Natural killer cell (primary cell): ENCODE measurements at regions not wholly inside any gene's neighbourhood (a gene's known extent, or its start where the extent isn't known, plus 50 kb on each side); places are given as distances from the start of the nearest gene placed in this dataset.

Source experiments
- ATAC-seq, 3 donors: fragments of 150-1000 bp in 2 of 3; fragments of 200-7000 bp in 1 of 3; cut with Tn5 transposase; 1 replicate in 1 of 3; 2 replicates in 2 of 3; pipeline ENCODE4 v1.10.0; 2021; ENCODE audit warnings: mild to moderate bottlenecking in 2 of 3, moderate library complexity in 2 of 3
- DNase-seq, 2 donors: peaks; one replicate each; pipeline versions ENCODE4 v3.0.0 to v3.0.0-alpha.2; 2013 to 2021; ENCODE audit warnings: mixed read lengths in 1 of 2
- H3K27ac ChIP-seq: one replicate; pipeline ENCODE4 v1.5.1; 2013; ENCODE audit warnings: mild to moderate bottlenecking, low read length
- H3K27me3 ChIP-seq: one replicate; pipeline ENCODE4 v1.6.1; 2013; ENCODE audit warnings: low read length; ENCODE audit not compliant: control insufficient read depth, insufficient read depth
- H3K36me3 ChIP-seq: one replicate; pipeline ENCODE4 v1.6.1; 2013; ENCODE audit warnings: low read length; ENCODE audit not compliant: control insufficient read depth, insufficient read depth
- H3K4me1 ChIP-seq: one replicate; pipeline ENCODE4 v1.6.1; 2013; ENCODE audit warnings: low read length; ENCODE audit not compliant: control insufficient read depth, insufficient read depth
- H3K4me3 ChIP-seq: one replicate; pipeline ENCODE4 v1.5.1; 2013; ENCODE audit warnings: low read length
- H3K9me3 ChIP-seq: one replicate; pipeline ENCODE4 v1.6.1; 2013; ENCODE audit warnings: low read length; ENCODE audit not compliant: control insufficient read depth, insufficient read depth
- H3K27ac Mint-ChIP-seq, 2 donors: one replicate each; pipeline ENCODE4 v1.8.0; 2022; ENCODE audit warnings: mild to moderate bottlenecking in 2 of 2, mixed read lengths in 2 of 2, moderate library complexity in 1 of 2
- H3K27me3 Mint-ChIP-seq, 2 donors: one replicate each; pipeline ENCODE4 v1.8.0; 2022; ENCODE audit warnings: low read depth in 2 of 2, mixed read lengths in 2 of 2
- H3K36me3 Mint-ChIP-seq: one replicate; pipeline ENCODE4 v1.8.0; 2022; ENCODE audit warnings: mixed read lengths
- H3K4me1 Mint-ChIP-seq, 2 donors: one replicate each; pipeline ENCODE4 v1.8.0; 2022; ENCODE audit warnings: mixed read lengths in 2 of 2
- H3K4me3 Mint-ChIP-seq: one replicate; pipeline ENCODE4 v1.8.0; 2022; ENCODE audit warnings: mild to moderate bottlenecking, moderate library complexity, mixed read lengths
- H3K9me3 Mint-ChIP-seq, 2 donors: one replicate each; pipeline ENCODE4 v1.8.0; 2022; ENCODE audit warnings: mixed read lengths in 2 of 2
- CTCF ChIP-seq: fragments of 200-600 bp; IDR thresholded peaks from one replicate; pipeline ENCODE4 v1.8.0; 2022; ENCODE audit warnings: antibody characterized with exemption
- WGBS: methylation state at CpG from one replicate; pipeline ENCODE4 v1.1.7; 2013; ENCODE audit warnings: missing lambda C conversion rate; ENCODE audit not compliant: insufficient coverage; 5-methylcytosine and 5-hydroxymethylcytosine counted together
- intact Hi-C: fragments of 100-400 bp; cut with micrococcal nuclease; formaldehyde crosslinking; loops from one replicate; pipeline ENCODE4 v1.14.2; 2022

GRCh38 chr6:71544028-71544427 lies 255.4 kb downstream of the OGFRL1 start:
- DNase-seq: no peak
- Histone ChIP-seq H3K27me3 (no peaks in the 10 kb centered on the region), H3K4me1 (no peaks in the 10 kb centered on the region), H3K4me3 (no peak overlapping the region), H3K36me3 (no peaks in the 10 kb centered on the region), H3K9me3 (no peaks in the 10 kb centered on the region), H3K27ac (no peak overlapping the region)
- no peak for TF ChIP-seq CTCF
- Mint-ChIP-seq H3K27me3 (no peaks in the 10 kb centered on the region), H3K27ac (no peak overlapping the region), H3K4me1 (no peaks in the 10 kb centered on the region), H3K4me3 (no peak overlapping the region), H3K9me3 (peaks cover 3 to 4% of the 10 kb centered on the region in 2 donors), H3K36me3 (no peaks in the 10 kb centered on the region)
- intact Hi-C loops: no loop called here
- ATAC-seq: no peak
- WGBS: 82% methylated on average over 2 of the region's 4 CpGs

GRCh38 chr6:71544906-71545305 lies 256.3 kb downstream of the OGFRL1 start:
- no peaks in the 10 kb centered on the region for H3K9me3 ChIP-seq
- no peaks in the 10 kb centered on the region for H3K36me3 Mint-ChIP-seq
- no peak overlapping the region for H3K4me3 Mint-ChIP-seq
- H3K36me3 ChIP-seq: no peaks in the 10 kb centered on the region
- ATAC-seq (no peak), DNase-seq (no peak)
- H3K4me3 ChIP-seq: no peak overlapping the region
- H3K9me3 Mint-ChIP-seq: peaks cover 3 to 4% of the 10 kb centered on the region in 2 donors
- TF ChIP-seq CTCF: no peak
- H3K4me1 ChIP-seq: no peaks in the 10 kb centered on the region
- no peak overlapping the region for H3K27ac Mint-ChIP-seq
- H3K27ac ChIP-seq: no peak overlapping the region
- no peaks in the 10 kb centered on the region for H3K27me3 Mint-ChIP-seq
- no peaks in the 10 kb centered on the region for H3K4me1 Mint-ChIP-seq
- intact Hi-C loops: no loop called here
- H3K27me3 ChIP-seq: no peaks in the 10 kb centered on the region

GRCh38 chr6:71545905-71546304 lies 257.3 kb downstream of the OGFRL1 start:
- Histone ChIP-seq H3K4me3 (no peak overlapping the region), H3K4me1 (no peaks in the 10 kb centered on the region), H3K27ac (no peak overlapping the region), H3K9me3 (no peaks in the 10 kb centered on the region), H3K36me3 (no peaks in the 10 kb centered on the region), H3K27me3 (no peaks in the 10 kb centered on the region)
- TF ChIP-seq CTCF: no peak
- no peak for DNase-seq
- Mint-ChIP-seq H3K36me3 (no peaks in the 10 kb centered on the region), H3K27ac (no peak overlapping the region), H3K9me3 (peaks cover 4 to 7% of the 10 kb centered on the region in 2 donors), H3K4me3 (no peak overlapping the region), H3K27me3 (no peaks in the 10 kb centered on the region), H3K4me1 (no peaks in the 10 kb centered on the region)
- no peak for ATAC-seq
- intact Hi-C loops: no loop called here
- 100% methylated on average over 1 of the region's 3 CpGs for WGBS

- no peak overlapping the region for H3K27ac ChIP-seq
- Mint-ChIP-seq H3K36me3 (no peaks in the 10 kb centered on the region), H3K27me3 (no peaks in the 10 kb centered on the region), H3K4me1 (no peaks in the 10 kb centered on the region), H3K9me3 (peaks cover 2 to 28% of the 10 kb centered on the region in 2 donors), H3K27ac (no peak overlapping the region), H3K4me3 (no peak overlapping the region)
- WGBS: 92% methylated on average over 3 of the region's 3 CpGs
- no peak for DNase-seq
- H3K9me3 ChIP-seq: peaks cover 7% of the 10 kb centered on the region
- no peak for TF ChIP-seq CTCF
- intact Hi-C loops: no loop called here
- no peaks in the 10 kb centered on the region for H3K4me1 ChIP-seq
- H3K27me3 ChIP-seq: no peaks in the 10 kb centered on the region
- no peaks in the 10 kb centered on the region for H3K36me3 ChIP-seq
- no peak for ATAC-seq
- no peak overlapping the region for H3K4me3 ChIP-seq
These were observed 263.2 kb downstream of the OGFRL1 start for GRCh38 chr6:71551798-71552197.
